Activated CD8-positive, alpha-beta memory T cell treated with anti-CD3 and anti-CD28 coated beads, Interleukin-2, amount 10 ng/mL, durations not matched to agents 7 days and 5 days (primary cell): ENCODE measurements at regions not wholly inside any gene's neighbourhood (a gene's known extent, or its start where the extent isn't known, plus 50 kb on each side); places are given as distances from the start of the nearest gene placed in this dataset.
A peak's percentile ranks its signal among the peaks of the same experiment; 100 is the strongest.

Experiments used
- ATAC-seq: fragments of 150-1000 bp; cut with Tn5 transposase; one replicate; pipeline ENCODE4 v1.10.0; 2021; ENCODE audit warnings: moderate library complexity
- CTCF ChIA-PET: fragments of 350-600 bp; sonication (Branson Sonifier 250); formaldehyde crosslinking; loops from one replicate; lab custom pipeline; 2021; ENCODE audit warnings: antibody characterized with exemption; lab: Charles Lee
- DNase-seq: peaks from one replicate; pipeline ENCODE4 v3.0.0-alpha.2; 2020
- H3K27ac Mint-ChIP-seq: one replicate; pipeline ENCODE4 v1.8.0; 2021; ENCODE audit warnings: mild to moderate bottlenecking, mixed read lengths
- H3K27me3 Mint-ChIP-seq: one replicate; pipeline ENCODE4 v1.8.0; 2021; ENCODE audit warnings: mixed read lengths
- H3K36me3 Mint-ChIP-seq: one replicate; pipeline ENCODE4 v1.8.0; 2021; ENCODE audit warnings: mild to moderate bottlenecking, mixed read lengths
- H3K4me1 Mint-ChIP-seq: one replicate; pipeline ENCODE4 v1.8.0; 2021; ENCODE audit warnings: mixed read lengths
- H3K4me3 Mint-ChIP-seq: one replicate; pipeline ENCODE4 v1.8.0; 2021; ENCODE audit warnings: mild to moderate bottlenecking, moderate library complexity, mixed read lengths
- H3K9me3 Mint-ChIP-seq: one replicate; pipeline ENCODE4 v1.8.0; 2022; ENCODE audit warnings: low read depth, mixed read lengths

DNA sequence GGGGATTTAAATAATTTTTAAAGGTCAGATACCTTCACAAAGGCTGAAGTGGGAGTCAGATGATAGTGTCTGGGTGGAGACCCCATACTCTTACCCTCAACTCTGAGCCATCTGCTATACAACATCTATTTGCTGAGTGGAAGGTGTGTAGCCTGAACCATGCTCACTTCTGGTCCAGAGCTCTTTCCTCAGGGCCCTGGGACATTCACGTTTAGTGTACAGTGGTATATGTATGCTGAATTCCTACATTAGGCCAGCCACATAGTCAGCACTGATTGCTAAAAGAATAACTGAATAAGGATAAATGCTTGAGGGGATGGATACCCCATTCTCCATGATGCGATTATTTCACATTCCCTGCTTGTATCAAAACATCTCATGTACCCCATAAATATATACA lies 107.3 kb downstream of the KIF26A start:
- Mint-ChIP-seq H3K27me3 (peaks cover 2% of the 10 kb centered on the region), H3K4me3 (no peak overlapping the region)

GRCh38 chr14:104246401-104247335 lies 108.3 kb downstream of the KIF26A start:
- H3K9me3 Mint-ChIP-seq, result peaks cover 5% of the 10 kb centered on the region
- CTCF ChIA-PET, result no interaction called here
- no peaks in the 10 kb centered on the region for H3K36me3 Mint-ChIP-seq
- no peak overlapping the region for H3K4me3 Mint-ChIP-seq
- peaks cover 2% of the 10 kb centered on the region for H3K27me3 Mint-ChIP-seq
- DNase-seq (no peak), ATAC-seq (no peak)
- no peaks in the 10 kb centered on the region for H3K4me1 Mint-ChIP-seq
- H3K27ac Mint-ChIP-seq, result no peak overlapping the region

More for the DNA sequence above, 107.3 kb downstream of the KIF26A start:
- Mint-ChIP-seq H3K4me1 (no peaks in the 10 kb centered on the region), H3K27ac (no peak overlapping the region), H3K9me3 (peaks cover 5% of the 10 kb centered on the region), H3K36me3 (no peaks in the 10 kb centered on the region)
- DNase-seq (no peak), ATAC-seq (no peak)
- CTCF ChIA-PET, result no interaction called here

DNA sequence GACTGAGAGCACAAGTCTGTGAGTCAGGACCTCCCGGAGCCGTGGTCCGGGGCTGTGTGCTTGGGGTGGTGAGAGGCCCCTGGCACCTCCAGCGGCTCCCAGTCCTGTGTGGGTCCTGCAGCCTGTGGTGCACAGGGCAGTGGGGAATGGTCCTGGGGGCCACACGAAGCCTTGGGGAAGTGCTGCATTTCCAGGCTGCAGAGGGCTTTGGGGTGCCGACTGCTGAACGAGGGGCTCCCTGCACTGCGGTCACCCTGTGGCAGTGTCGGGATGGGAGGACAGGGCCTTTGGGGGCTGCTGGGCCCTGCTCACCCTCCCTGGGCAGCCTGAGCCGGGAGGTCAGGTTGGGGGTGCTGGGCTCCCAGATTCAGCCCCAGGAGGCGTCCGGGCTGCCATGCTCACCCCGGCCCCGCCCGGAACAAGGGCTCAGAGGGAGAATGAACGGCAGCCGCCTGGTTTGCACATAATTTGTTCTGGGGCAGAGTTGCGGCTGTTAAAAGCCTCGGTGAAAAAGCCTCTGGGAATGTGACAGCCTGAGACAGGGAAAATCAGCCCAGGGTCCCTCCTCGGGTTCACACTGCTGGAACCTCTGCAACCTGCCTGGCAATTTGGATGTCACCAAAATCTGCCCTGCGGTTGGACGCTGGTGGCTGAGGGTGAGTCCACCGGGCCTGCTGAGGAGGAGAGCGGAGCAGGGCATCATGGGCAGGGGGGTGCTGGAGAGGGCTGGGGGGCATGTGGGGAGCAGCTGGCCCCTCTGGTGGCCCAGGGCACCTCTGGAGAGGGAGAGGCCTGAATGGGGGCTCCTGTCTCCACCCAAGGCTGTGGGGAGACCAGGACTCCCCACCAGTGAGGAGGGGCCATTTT lies 109.2 kb downstream of the KIF26A start:
- no peak for ATAC-seq
- H3K4me3 Mint-ChIP-seq, result no peak overlapping the region
- CTCF ChIA-PET, result no interaction called here
- H3K27me3 Mint-ChIP-seq, result no peaks in the 10 kb centered on the region
- H3K36me3 Mint-ChIP-seq, result peaks cover 2% of the 10 kb centered on the region
- H3K4me1 Mint-ChIP-seq, result no peaks in the 10 kb centered on the region
- H3K27ac Mint-ChIP-seq, result no peak overlapping the region
- no peak for DNase-seq
- peaks cover 7% of the 10 kb centered on the region for H3K9me3 Mint-ChIP-seq

- Mint-ChIP-seq H3K27ac (no peak overlapping the region), H3K4me3 (no peak overlapping the region), H3K4me1 (no peaks in the 10 kb centered on the region), H3K36me3 (peaks cover 2% of the 10 kb centered on the region), H3K9me3 (peaks cover 7% of the 10 kb centered on the region), H3K27me3 (no peaks in the 10 kb centered on the region)
- no peak for ATAC-seq
- peak; percentile 25 for DNase-seq
- CTCF ChIA-PET, result no interaction called here
These were observed 110.0 kb downstream of the KIF26A start for GRCh38 chr14:104248203-104249055.

GRCh38 chr14:104249089-104249488 lies 110.7 kb downstream of the KIF26A start:
- Mint-ChIP-seq H3K4me3 (no peak overlapping the region), H3K27ac (no peak overlapping the region), H3K36me3 (peaks cover 2% of the 10 kb centered on the region), H3K4me1 (no peaks in the 10 kb centered on the region), H3K27me3 (no peaks in the 10 kb centered on the region), H3K9me3 (peaks cover 7% of the 10 kb centered on the region)
- DNase-seq (no peak), ATAC-seq (no peak)
- CTCF ChIA-PET, result no interaction called here

- Mint-ChIP-seq H3K36me3 (peaks cover 2% of the 10 kb centered on the region), H3K27me3 (no peaks in the 10 kb centered on the region), H3K4me3 (no peak overlapping the region), H3K9me3 (peaks cover 7% of the 10 kb centered on the region), H3K27ac (no peak overlapping the region), H3K4me1 (no peaks in the 10 kb centered on the region)
- ATAC-seq (no peak), DNase-seq (peak; percentile 25)
- CTCF ChIA-PET, result no interaction called here
These were observed 111.3 kb downstream of the KIF26A start for GRCh38 chr14:104249706-104250105.

DNA sequence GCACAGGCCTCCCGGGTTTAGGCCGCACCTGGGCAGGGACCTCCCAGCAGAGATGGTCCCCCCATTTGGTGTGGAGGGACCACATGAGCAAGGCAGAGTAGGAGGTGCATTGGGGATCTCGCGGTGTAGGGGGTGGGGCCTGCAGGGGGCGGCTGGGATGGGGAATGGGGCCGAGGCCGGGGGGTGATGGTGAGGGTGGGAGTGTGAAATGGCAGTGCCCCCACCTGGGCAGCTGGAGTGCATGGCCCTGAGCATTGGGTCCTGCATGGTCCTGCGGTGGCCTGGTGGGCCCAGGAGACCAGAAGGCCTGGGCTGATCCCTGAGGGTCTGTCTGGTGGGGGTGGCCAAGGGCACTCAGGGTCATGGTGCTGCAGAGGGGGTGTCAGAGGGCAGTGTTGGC lies 111.8 kb downstream of the KIF26A start:
- peaks cover 2% of the 10 kb centered on the region for H3K36me3 Mint-ChIP-seq
- H3K9me3 Mint-ChIP-seq, result peaks cover 7% of the 10 kb centered on the region
- no peak overlapping the region for H3K4me3 Mint-ChIP-seq
- no peak overlapping the region for H3K27ac Mint-ChIP-seq
- H3K27me3 Mint-ChIP-seq, result no peaks in the 10 kb centered on the region
- DNase-seq, result no peak
- CTCF ChIA-PET, result no interaction called here
- ATAC-seq, result no peak
- no peaks in the 10 kb centered on the region for H3K4me1 Mint-ChIP-seq

- Mint-ChIP-seq H3K27ac (no peak overlapping the region), H3K36me3 (peaks cover 2% of the 10 kb centered on the region), H3K27me3 (peaks cover 3% of the 10 kb centered on the region), H3K4me3 (no peak overlapping the region), H3K9me3 (peaks cover 2% of the 10 kb centered on the region), H3K4me1 (no peaks in the 10 kb centered on the region)
- DNase-seq (no peak), ATAC-seq (no peak)
- CTCF ChIA-PET, result no interaction called here
These were observed 114.1 kb downstream of the KIF26A start for GRCh38 chr14:104252256-104253215.

- H3K4me1 Mint-ChIP-seq, result no peaks in the 10 kb centered on the region
- no peak for ATAC-seq
- peaks cover 2% of the 10 kb centered on the region for H3K9me3 Mint-ChIP-seq
- peak; percentile 33 for DNase-seq
- CTCF ChIA-PET, result no interaction called here
- H3K27me3 Mint-ChIP-seq, result peaks cover 10% of the 10 kb centered on the region
- H3K36me3 Mint-ChIP-seq, result peaks cover 2% of the 10 kb centered on the region
- no peak overlapping the region for H3K27ac Mint-ChIP-seq
- H3K4me3 Mint-ChIP-seq, result no peak overlapping the region
These were observed 114.9 kb downstream of the KIF26A start for GRCh38 chr14:104253223-104253822.

DNA sequence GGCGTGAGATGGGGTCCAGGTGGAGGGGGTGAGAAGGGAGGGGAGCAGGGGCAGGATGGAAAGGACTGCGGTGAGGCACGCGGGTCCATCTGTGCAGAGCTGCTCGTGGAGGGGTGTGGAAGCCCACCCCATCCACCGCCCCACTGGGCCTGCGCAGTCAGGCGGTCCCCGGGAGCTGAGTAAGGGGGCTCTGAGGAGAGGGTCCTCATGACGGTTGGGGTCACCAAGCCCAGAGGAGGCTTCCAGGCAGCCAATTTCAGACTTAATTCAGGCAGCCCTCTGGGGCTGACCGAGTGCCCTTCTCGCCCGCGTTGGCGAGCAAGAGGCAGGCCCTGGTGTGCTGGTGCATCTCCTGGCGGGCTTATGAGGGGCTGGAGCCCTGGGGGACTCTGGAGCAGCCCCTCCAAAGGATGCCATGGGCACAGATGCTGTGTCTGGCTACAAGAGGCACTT lies 115.5 kb downstream of the KIF26A start:
- peaks cover 2% of the 10 kb centered on the region for H3K9me3 Mint-ChIP-seq
- H3K4me1 Mint-ChIP-seq, result no peaks in the 10 kb centered on the region
- ATAC-seq (no peak), DNase-seq (peak; percentile 33)
- CTCF ChIA-PET, result no interaction called here
- H3K4me3 Mint-ChIP-seq, result no peak overlapping the region
- peaks cover 14% of the 10 kb centered on the region for H3K27me3 Mint-ChIP-seq
- H3K36me3 Mint-ChIP-seq, result peaks cover 2% of the 10 kb centered on the region
- no peak overlapping the region for H3K27ac Mint-ChIP-seq

- Mint-ChIP-seq H3K4me1 (no peaks in the 10 kb centered on the region), H3K4me3 (no peak overlapping the region), H3K27ac (no peak overlapping the region), H3K27me3 (peaks cover 19% of the 10 kb centered on the region), H3K9me3 (peaks cover 2% of the 10 kb centered on the region), H3K36me3 (peaks cover 2% of the 10 kb centered on the region)
- CTCF ChIA-PET, result no interaction called here
- no peak for DNase-seq
- ATAC-seq, result no peak
These were observed 116.5 kb downstream of the KIF26A start for GRCh38 chr14:104254735-104255400.
